MCF 10A (cell line): ENCODE measurements at regions not wholly inside any gene's neighbourhood (a gene's known extent, or its start where the extent isn't known, plus 50 kb on each side); places are given as distances from the start of the nearest gene placed in this dataset.

Source experiments
- BruUV-seq: library from RNA; stranded (reverse); fragments of 400-500 nt; replicated peaks from 2 replicates; lab custom pipeline; 2021; lab: Mats Ljungman, UMichigan
- CTCF ChIA-PET: fragments of 300-600 bp; sonication (Branson Sonifier 250); formaldehyde crosslinking; extraction: SDS; loops from one replicate; lab custom pipeline; 2021; ENCODE audit warnings: antibody characterized with exemption, inconsistent platforms; lab: Yijun Ruan, JAX
- POLR2A ChIA-PET: fragments of 300-600, 350-650 bp; sonication (Branson Sonifier 250); formaldehyde crosslinking; extraction: SDS; loops from one replicate; lab custom pipeline; 2020; ENCODE audit warnings: antibody characterized with exemption, inconsistent platforms; lab: Yijun Ruan, JAX
- DNase-seq: peaks from one replicate; pipeline ENCODE4 v3.0.0-alpha.2; 2018; ENCODE audit not compliant: unreplicated experiment
- H3K27ac Mint-ChIP-seq: one replicate; pipeline ENCODE4 v1.8.0; 2022; ENCODE audit warnings: mild to moderate bottlenecking, low read depth, mixed read lengths; ENCODE audit not compliant: unreplicated experiment
- H3K27me3 Mint-ChIP-seq: one replicate; pipeline ENCODE4 v1.8.0; 2022; ENCODE audit warnings: mixed read lengths; ENCODE audit not compliant: insufficient read depth, unreplicated experiment
- H3K36me3 Mint-ChIP-seq: one replicate; pipeline ENCODE4 v1.8.0; 2022; ENCODE audit warnings: mild to moderate bottlenecking, moderate library complexity, mixed read lengths; ENCODE audit not compliant: insufficient read depth, unreplicated experiment
- H3K4me1 Mint-ChIP-seq: one replicate; pipeline ENCODE4 v1.8.0; 2022; ENCODE audit warnings: mixed read lengths; ENCODE audit not compliant: insufficient read depth, unreplicated experiment
- H3K4me3 Mint-ChIP-seq: one replicate; pipeline ENCODE4 v1.8.0; 2022; ENCODE audit warnings: mild to moderate bottlenecking, moderate library complexity, mixed read lengths; ENCODE audit not compliant: unreplicated experiment
- H3K9me3 Mint-ChIP-seq: one replicate; pipeline ENCODE4 v1.8.0; 2022; ENCODE audit warnings: mixed read lengths; ENCODE audit not compliant: unreplicated experiment
- intact Hi-C: fragments of 100-400 bp; cut with micrococcal nuclease; formaldehyde crosslinking; loops from 2 replicates; pipeline ENCODE4 v1.14.1; 2022
- TF ChIP-seq, protein P1 (sequence below): fragments of 200-600 bp; IDR thresholded peaks from one replicate; pipeline ENCODE4 v1.8.0; 2022; ENCODE audit warnings: antibody characterized with exemption, mild to moderate bottlenecking; ENCODE audit not compliant: unreplicated experiment

DNA sequence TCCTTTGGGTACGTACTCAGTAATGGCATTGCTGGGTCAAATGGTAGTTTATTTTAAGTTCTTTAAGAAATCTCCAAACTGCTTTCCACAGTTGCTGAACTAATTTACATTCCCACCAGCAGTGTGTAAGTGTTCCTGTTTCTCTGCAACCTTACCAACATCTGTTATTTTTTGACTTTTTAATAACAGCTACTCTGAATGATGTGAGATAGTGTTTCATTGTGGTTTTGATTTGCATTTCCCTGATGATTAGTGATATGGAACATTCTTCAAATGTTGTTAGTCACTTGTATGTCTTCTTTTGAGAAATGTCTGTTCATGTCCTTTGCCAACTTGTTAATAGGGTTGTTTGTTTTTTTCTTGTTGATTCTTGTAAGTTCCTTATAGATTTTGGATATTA, 558.9 kb downstream of the SH2D4B start:
- Mint-ChIP-seq H3K27me3 (peaks cover 98% of the 10 kb centered on the region), H3K4me3 (no peak overlapping the region), H3K4me1 (no peaks in the 10 kb centered on the region), H3K36me3 (no peaks in the 10 kb centered on the region), H3K9me3 (no peaks in the 10 kb centered on the region), H3K27ac (no peak overlapping the region)
- CTCF ChIA-PET, result no interaction called here
- TF ChIP-seq, protein P1, sequence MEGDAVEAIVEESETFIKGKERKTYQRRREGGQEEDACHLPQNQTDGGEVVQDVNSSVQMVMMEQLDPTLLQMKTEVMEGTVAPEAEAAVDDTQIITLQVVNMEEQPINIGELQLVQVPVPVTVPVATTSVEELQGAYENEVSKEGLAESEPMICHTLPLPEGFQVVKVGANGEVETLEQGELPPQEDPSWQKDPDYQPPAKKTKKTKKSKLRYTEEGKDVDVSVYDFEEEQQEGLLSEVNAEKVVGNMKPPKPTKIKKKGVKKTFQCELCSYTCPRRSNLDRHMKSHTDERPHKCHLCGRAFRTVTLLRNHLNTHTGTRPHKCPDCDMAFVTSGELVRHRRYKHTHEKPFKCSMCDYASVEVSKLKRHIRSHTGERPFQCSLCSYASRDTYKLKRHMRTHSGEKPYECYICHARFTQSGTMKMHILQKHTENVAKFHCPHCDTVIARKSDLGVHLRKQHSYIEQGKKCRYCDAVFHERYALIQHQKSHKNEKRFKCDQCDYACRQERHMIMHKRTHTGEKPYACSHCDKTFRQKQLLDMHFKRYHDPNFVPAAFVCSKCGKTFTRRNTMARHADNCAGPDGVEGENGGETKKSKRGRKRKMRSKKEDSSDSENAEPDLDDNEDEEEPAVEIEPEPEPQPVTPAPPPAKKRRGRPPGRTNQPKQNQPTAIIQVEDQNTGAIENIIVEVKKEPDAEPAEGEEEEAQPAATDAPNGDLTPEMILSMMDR, result no peak
- DNase-seq, result no peak
- BruUV-seq, result no TSS peak
- intact Hi-C loops, result no loop called here
- POLR2A ChIA-PET, result no interaction called here

- intact Hi-C loops, result no loop called here
- Mint-ChIP-seq H3K27ac (no peak overlapping the region), H3K4me1 (no peaks in the 10 kb centered on the region), H3K27me3 (peaks cover 100% of the 10 kb centered on the region), H3K36me3 (no peaks in the 10 kb centered on the region), H3K9me3 (no peaks in the 10 kb centered on the region), H3K4me3 (no peak overlapping the region)
- ChIA-PET POLR2A (interaction anchor here (0.7 kb wide), 1 partner anchor 16 kb away, joined by 3 read pairs; no protein-coding TSS in a partner anchor), CTCF (interaction anchor here (1.0 kb wide), 1 partner anchor 47 kb away, joined by 3 read pairs; no protein-coding TSS in a partner anchor)
- DNase-seq, result no peak
- TF ChIP-seq, protein P1, result no peak
- BruUV-seq, result no TSS peak
These were observed 563.4 kb downstream of the SH2D4B start for GRCh38 chr10:81101062-81101461.

DNA sequence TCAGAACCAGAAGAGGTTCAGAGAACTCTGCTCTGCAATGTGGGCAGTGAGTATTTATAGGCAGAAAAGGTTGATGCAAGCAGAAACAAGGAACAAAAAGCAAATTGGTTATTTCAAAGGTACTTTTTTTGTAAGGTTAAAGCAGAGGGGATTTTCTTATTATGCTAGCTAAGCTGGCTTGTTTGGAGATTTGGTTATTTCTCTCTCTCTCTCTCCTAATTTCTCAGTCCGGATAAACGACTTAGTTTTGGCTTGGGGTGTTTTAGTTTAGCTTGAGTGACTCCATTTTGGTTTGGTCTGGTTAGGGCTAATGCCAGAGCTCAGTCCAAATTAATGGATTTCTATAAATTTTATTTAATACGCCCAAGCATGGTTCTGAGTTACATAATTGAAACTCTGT, 566.8 kb downstream of the SH2D4B start:
- DNase-seq, result no peak
- no peak overlapping the region for H3K4me3 Mint-ChIP-seq
- TF ChIP-seq, protein P1, result no peak
- BruUV-seq, result no TSS peak
- ChIA-PET CTCF (interaction anchor here (1.1 to 1.2 kb wide), 2 partner anchors 12 to 22 kb away, joined by 3 to 5 read pairs; no protein-coding TSS in a partner anchor), POLR2A (interaction anchor here (0.6 kb wide), 1 partner anchor 31 kb away, joined by 4 read pairs; no protein-coding TSS in a partner anchor)
- no peaks in the 10 kb centered on the region for H3K4me1 Mint-ChIP-seq
- no peaks in the 10 kb centered on the region for H3K36me3 Mint-ChIP-seq
- H3K27ac Mint-ChIP-seq, result no peak overlapping the region
- H3K9me3 Mint-ChIP-seq, result no peaks in the 10 kb centered on the region
- intact Hi-C loops, result no loop called here
- peaks cover 81% of the 10 kb centered on the region for H3K27me3 Mint-ChIP-seq

- H3K27ac Mint-ChIP-seq, result no peak overlapping the region
These were observed 571.0 kb downstream of the SH2D4B start for GRCh38 chr10:81108516-81109199.

More at GRCh38 chr10:81108516-81109199, 571.0 kb downstream of the SH2D4B start:
- Mint-ChIP-seq H3K4me1 (no peaks in the 10 kb centered on the region), H3K4me3 (no peak overlapping the region), H3K9me3 (no peaks in the 10 kb centered on the region), H3K27me3 (peaks cover 53% of the 10 kb centered on the region), H3K36me3 (no peaks in the 10 kb centered on the region)
- POLR2A ChIA-PET, result interaction anchor here (0.6 kb wide), 1 partner anchor 14 kb away, joined by 4 read pairs; no protein-coding TSS in a partner anchor
- CTCF ChIA-PET, result interaction anchor here (0.6 kb wide), 1 partner anchor 15 kb away, joined by 3 read pairs; no protein-coding TSS in a partner anchor
- TF ChIP-seq, protein P1, result no peak
- no TSS peak for BruUV-seq
- no peak for DNase-seq
- intact Hi-C loops, result no loop called here
